GM12878 (cell line): ENCODE measurements at regions not wholly inside any gene's neighbourhood (a gene's known extent, or its start where the extent isn't known, plus 50 kb on each side); places are given as distances from the start of the nearest gene placed in this dataset.

Source experiments
- ATAC-seq: fragments of 200-7000 bp; cut with Tn5 transposase; 3 replicates; pipeline ENCODE4 v1.9.1; 2020; ENCODE audit warnings: mild to moderate bottlenecking, moderate library complexity
- BruUV-seq: library from RNA; stranded (reverse); fragments of 400-500 nt; replicated peaks from 2 replicates; lab custom pipeline; 2021; lab: Mats Ljungman, UMichigan
- CTCF ChIA-PET: fragments of 300-600 bp; sonication (Branson Sonifier 250); formaldehyde crosslinking; extraction: SDS; loops from one replicate; lab custom pipeline; 2021; ENCODE audit warnings: inconsistent platforms; lab: Yijun Ruan, JAX
- POLR2A ChIA-PET: fragments of 350-600 bp; formaldehyde crosslinking; extraction: SDS; loops from one replicate; lab custom pipeline; 2021; ENCODE audit warnings: inconsistent platforms; lab: Charles Lee
- RAD21 ChIA-PET: fragments of 300-600 bp; sonication (Branson Sonifier 250); formaldehyde crosslinking; loops from one replicate; lab custom pipeline; 2023; ENCODE audit warnings: antibody characterized with exemption; ENCODE audit not compliant: unreplicated experiment; lab: Charles Lee
- SMC1A ChIA-PET: fragments of 300-600 bp; sonication (Branson Sonifier 250); formaldehyde crosslinking; loops from one replicate; lab custom pipeline; 2023; ENCODE audit not compliant: unreplicated experiment, uncharacterized antibody; lab: Charles Lee
- DNase-seq: peaks from one replicate; pipeline ENCODE4 v3.0.0-alpha.2; 2011; ENCODE audit warnings: low read depth, low spot score
- FAIRE-seq: peaks from 3 replicates; lab custom pipeline; 2011; peaks lifted over from hg19 to GRCh38; lab: Jason Lieb, UNC
- H2AFZ ChIP-seq: 2 replicates; pipeline ENCODE4 v1.6.0; 2011; ENCODE audit warnings: low read depth, low read length, control low read depth; ENCODE audit not compliant: control insufficient read depth
- H3K27ac ChIP-seq: 2 replicates; pipeline ENCODE4 v1.5.1; 2011; ENCODE audit warnings: control low read depth; ENCODE audit not compliant: control insufficient read depth, insufficient read depth
- H3K27me3 ChIP-seq, 2 experiments: replicated peaks in 1 of 2; 2 replicates each; pipeline versions ENCODE4 v1.6.0 to v1.6.1; 2011; ENCODE audit warnings: low read length in 1 of 2; ENCODE audit not compliant: control insufficient read depth in 2 of 2, insufficient read depth in 2 of 2
- H3K36me3 ChIP-seq, 2 experiments: 2 replicates each; pipeline ENCODE4 v1.5.1; 2011; ENCODE audit warnings: low read length in 1 of 2; ENCODE audit not compliant: control insufficient read depth in 2 of 2, insufficient read depth in 2 of 2
- H3K4me1 ChIP-seq: 2 replicates; pipeline ENCODE4 v1.6.1; 2011; ENCODE audit warnings: mild to moderate bottlenecking, low read length, moderate library complexity, mixed read lengths; ENCODE audit not compliant: control insufficient read depth, insufficient read depth
- H3K4me2 ChIP-seq: 2 replicates; pipeline ENCODE4 v1.6.0; 2011; ENCODE audit warnings: control low read depth; ENCODE audit not compliant: control insufficient read depth, insufficient read depth
- H3K4me3 ChIP-seq: fragments of 200-600 bp; sonication (generic); 2 replicates; pipeline ENCODE4 v1.5.1; 2016
- H3K79me2 ChIP-seq: 2 replicates; pipeline ENCODE4 v1.6.0; 2011; ENCODE audit warnings: low read length; ENCODE audit not compliant: control insufficient read depth, insufficient read depth
- H3K9ac ChIP-seq: 2 replicates; pipeline ENCODE4 v1.8.0; 2011; ENCODE audit warnings: low read length, control low read depth, mixed read lengths; ENCODE audit not compliant: control insufficient read depth, insufficient read depth
- H3K9me3 ChIP-seq: replicated peaks from 3 replicates; pipeline ENCODE4 v1.5.1; 2011; ENCODE audit warnings: mild to moderate bottlenecking, low read length; ENCODE audit not compliant: control insufficient read depth, insufficient read depth
- H4K20me1 ChIP-seq: 2 replicates; pipeline ENCODE4 v1.6.0; 2011; ENCODE audit not compliant: control insufficient read depth, insufficient read depth
- CBX5 ChIP-seq: sonication (generic); IDR thresholded peaks from 2 replicates; pipeline ENCODE4 v1.6.1; 2016; ENCODE audit warnings: low read depth, moderate library complexity, mild to moderate bottlenecking, inconsistent platforms
- FOXK2 ChIP-seq: fragments of 450-650 bp; IDR thresholded peaks from 2 replicates; pipeline ENCODE4 v1.6.1; 2017; ENCODE audit warnings: mild to moderate bottlenecking, moderate library complexity
- NFIC ChIP-seq: IDR thresholded peaks from 2 replicates; pipeline ENCODE4 v1.6.1; 2012; ENCODE audit warnings: low read depth, mild to moderate bottlenecking, inconsistent platforms, low read length, moderate library complexity
- TARDBP ChIP-seq: IDR thresholded peaks from 2 replicates; pipeline ENCODE4 v1.6.1; 2016; ENCODE audit warnings: borderline replicate concordance
- WGBS: methylation state at CpG from one replicate; pipeline ENCODE4 v1.1.6; 2016; ENCODE audit warnings: low lambda C conversion rate; ENCODE audit not compliant: insufficient replicate concordance, insufficient coverage; ENCODE audit errors: missing lambda C conversion rate; 5-methylcytosine and 5-hydroxymethylcytosine counted together
- in situ Hi-C: fragments of 300-500 bp; cut with MboI; formaldehyde crosslinking; loops from 9 replicates; pipeline ENCODE4 v1.14.3; 2018; ENCODE audit warnings: mixed read lengths
- intact Hi-C: fragments of 100-400 bp; cut with micrococcal nuclease; formaldehyde crosslinking; loops from one replicate; pipeline ENCODE4 v1.14.2; 2022; ENCODE audit not compliant: unreplicated experiment
- TF ChIP-seq, protein P1 (sequence below): fragments of 450-650 bp; IDR thresholded peaks from 2 replicates; pipeline ENCODE4 v1.6.1; 2016; ENCODE audit warnings: mild to moderate bottlenecking
- TF ChIP-seq, protein P2 (sequence below), 3 experiments: IDR thresholded peaks in 2 of 3; conservative IDR thresholded peaks in 1 of 3; 2 replicates each; pipeline ENCODE4 v1.5.1; 2011; ENCODE audit warnings: low read depth in 3 of 3, low read length in 3 of 3, mild to moderate bottlenecking in 3 of 3, control low read depth in 2 of 3, moderate library complexity in 2 of 3, inconsistent platforms in 1 of 3, mixed read lengths in 1 of 3; ENCODE audit not compliant: control insufficient read depth in 2 of 3, insufficient read depth in 1 of 3; ENCODE audit errors: extremely low read depth in 1 of 3

DNA sequence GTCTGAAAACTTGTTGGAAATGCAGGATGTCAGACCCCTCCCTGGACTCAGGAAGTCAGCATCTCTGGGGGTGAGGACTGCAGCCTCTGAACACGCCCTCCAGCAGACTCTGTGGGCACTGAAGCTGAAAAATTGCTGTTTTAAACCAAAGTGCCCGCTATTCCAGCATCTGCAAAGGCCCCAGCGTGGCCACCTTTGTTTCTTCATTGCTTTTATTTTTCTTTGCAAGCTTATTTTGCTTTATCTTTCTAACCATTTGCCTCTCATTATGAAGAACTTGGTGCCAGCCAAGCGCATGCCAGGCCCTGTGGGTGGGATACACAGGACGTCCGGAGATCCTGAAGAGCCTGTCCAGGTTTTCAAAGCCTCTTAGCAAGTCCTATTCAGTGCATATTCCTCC lies 203.9 kb upstream of the CST7 start:
- H3K4me3 ChIP-seq: no peak overlapping the region
- DNase-seq: no peak
- no peak for TF ChIP-seq CBX5
- TF ChIP-seq, protein P1, sequence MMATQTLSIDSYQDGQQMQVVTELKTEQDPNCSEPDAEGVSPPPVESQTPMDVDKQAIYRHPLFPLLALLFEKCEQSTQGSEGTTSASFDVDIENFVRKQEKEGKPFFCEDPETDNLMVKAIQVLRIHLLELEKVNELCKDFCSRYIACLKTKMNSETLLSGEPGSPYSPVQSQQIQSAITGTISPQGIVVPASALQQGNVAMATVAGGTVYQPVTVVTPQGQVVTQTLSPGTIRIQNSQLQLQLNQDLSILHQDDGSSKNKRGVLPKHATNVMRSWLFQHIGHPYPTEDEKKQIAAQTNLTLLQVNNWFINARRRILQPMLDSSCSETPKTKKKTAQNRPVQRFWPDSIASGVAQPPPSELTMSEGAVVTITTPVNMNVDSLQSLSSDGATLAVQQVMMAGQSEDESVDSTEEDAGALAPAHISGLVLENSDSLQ: no peak
- no peak for TF ChIP-seq NFIC
- no peak for TF ChIP-seq FOXK2
- TF ChIP-seq, protein P2, sequence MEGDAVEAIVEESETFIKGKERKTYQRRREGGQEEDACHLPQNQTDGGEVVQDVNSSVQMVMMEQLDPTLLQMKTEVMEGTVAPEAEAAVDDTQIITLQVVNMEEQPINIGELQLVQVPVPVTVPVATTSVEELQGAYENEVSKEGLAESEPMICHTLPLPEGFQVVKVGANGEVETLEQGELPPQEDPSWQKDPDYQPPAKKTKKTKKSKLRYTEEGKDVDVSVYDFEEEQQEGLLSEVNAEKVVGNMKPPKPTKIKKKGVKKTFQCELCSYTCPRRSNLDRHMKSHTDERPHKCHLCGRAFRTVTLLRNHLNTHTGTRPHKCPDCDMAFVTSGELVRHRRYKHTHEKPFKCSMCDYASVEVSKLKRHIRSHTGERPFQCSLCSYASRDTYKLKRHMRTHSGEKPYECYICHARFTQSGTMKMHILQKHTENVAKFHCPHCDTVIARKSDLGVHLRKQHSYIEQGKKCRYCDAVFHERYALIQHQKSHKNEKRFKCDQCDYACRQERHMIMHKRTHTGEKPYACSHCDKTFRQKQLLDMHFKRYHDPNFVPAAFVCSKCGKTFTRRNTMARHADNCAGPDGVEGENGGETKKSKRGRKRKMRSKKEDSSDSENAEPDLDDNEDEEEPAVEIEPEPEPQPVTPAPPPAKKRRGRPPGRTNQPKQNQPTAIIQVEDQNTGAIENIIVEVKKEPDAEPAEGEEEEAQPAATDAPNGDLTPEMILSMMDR (IDR thresholded peaks at IDR 0.05 in 2 of 3, conservative IDR thresholded peaks at IDR 0.05 in 1 of 3; ENCODE audit: control insufficient read depth in 2 of 3, extremely low read depth in 1 of 3, insufficient read depth in 1 of 3, low read depth in 3 of 3, low read length in 3 of 3): no peak
- TF ChIP-seq TARDBP: no peak
- in situ Hi-C loops (no loop called here), intact Hi-C loops (no loop called here)
- 21% methylated on average over 6 of the region's 6 CpGs for WGBS
- POLR2A ChIA-PET: no interaction called here
- RAD21 ChIA-PET: no interaction called here
- no peak for ATAC-seq
- H3K27me3 ChIP-seq: no peaks in the 10 kb centered on the region
- no peak overlapping the region for H2AFZ ChIP-seq
- SMC1A ChIA-PET: no interaction called here
- H3K4me1 ChIP-seq: no peaks in the 10 kb centered on the region
- no TSS peak for BruUV-seq
- no peak overlapping the region for H3K4me2 ChIP-seq
- no peaks in the 10 kb centered on the region for H3K9me3 ChIP-seq
- H3K36me3 ChIP-seq: no peaks in the 10 kb centered on the region
- H3K9ac ChIP-seq: no peak overlapping the region
- CTCF ChIA-PET: no interaction called here
- H3K27ac ChIP-seq: no peak overlapping the region
- no peak for FAIRE-seq
- H4K20me1 ChIP-seq: no peaks in the 10 kb centered on the region
- no peaks in the 10 kb centered on the region for H3K79me2 ChIP-seq
